GM13976 (cell line): ENCODE measurements at regions not wholly inside any gene's neighbourhood (a gene's known extent, or its start where the extent isn't known, plus 50 kb on each side); places are given as distances from the start of the nearest gene placed in this dataset.

Experiments
- DNase-seq: peaks from one replicate; pipeline ENCODE4 v3.0.0; 2012; ENCODE audit warnings: low spot score
- in situ Hi-C: fragments of 300-500 bp; cut with MboI; formaldehyde crosslinking; loops from one replicate; pipeline ENCODE4 v1.12.0; 2022; ENCODE audit warnings: low sequenced_read_pairs, mixed read lengths, inconsistent platforms; ENCODE audit not compliant: unreplicated experiment
- TF ChIP-seq, protein P1 (sequence below): IDR thresholded peaks from 2 replicates; pipeline ENCODE4 v1.5.1; 2012; ENCODE audit warnings: borderline replicate concordance, mild to moderate bottlenecking; ENCODE audit not compliant: insufficient read depth; ENCODE audit errors: extremely low read depth, missing control alignments, control extremely low read depth

GRCh38 chr2:106623456-106623855 lies 136.3 kb downstream of the CD8B2 start:
- in situ Hi-C loops = no loop called here
- TF ChIP-seq, protein P1, sequence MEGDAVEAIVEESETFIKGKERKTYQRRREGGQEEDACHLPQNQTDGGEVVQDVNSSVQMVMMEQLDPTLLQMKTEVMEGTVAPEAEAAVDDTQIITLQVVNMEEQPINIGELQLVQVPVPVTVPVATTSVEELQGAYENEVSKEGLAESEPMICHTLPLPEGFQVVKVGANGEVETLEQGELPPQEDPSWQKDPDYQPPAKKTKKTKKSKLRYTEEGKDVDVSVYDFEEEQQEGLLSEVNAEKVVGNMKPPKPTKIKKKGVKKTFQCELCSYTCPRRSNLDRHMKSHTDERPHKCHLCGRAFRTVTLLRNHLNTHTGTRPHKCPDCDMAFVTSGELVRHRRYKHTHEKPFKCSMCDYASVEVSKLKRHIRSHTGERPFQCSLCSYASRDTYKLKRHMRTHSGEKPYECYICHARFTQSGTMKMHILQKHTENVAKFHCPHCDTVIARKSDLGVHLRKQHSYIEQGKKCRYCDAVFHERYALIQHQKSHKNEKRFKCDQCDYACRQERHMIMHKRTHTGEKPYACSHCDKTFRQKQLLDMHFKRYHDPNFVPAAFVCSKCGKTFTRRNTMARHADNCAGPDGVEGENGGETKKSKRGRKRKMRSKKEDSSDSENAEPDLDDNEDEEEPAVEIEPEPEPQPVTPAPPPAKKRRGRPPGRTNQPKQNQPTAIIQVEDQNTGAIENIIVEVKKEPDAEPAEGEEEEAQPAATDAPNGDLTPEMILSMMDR = no peak
- no peak for DNase-seq

- no peak for DNase-seq
- TF ChIP-seq, protein P1 = no peak
- in situ Hi-C loops = no loop called here
Measured at GRCh38 chr2:106624787-106625380, 137.7 kb downstream of the CD8B2 start.

GRCh38 chr2:106628377-106628776 lies 141.2 kb downstream of the CD8B2 start:
- in situ Hi-C loops = no loop called here
- DNase-seq = no peak
- TF ChIP-seq, protein P1 = no peak

- in situ Hi-C loops = no loop called here
- TF ChIP-seq, protein P1 = no peak
- DNase-seq = no peak
Measured at GRCh38 chr2:106629981-106630380, 142.8 kb downstream of the CD8B2 start.

GRCh38 chr2:106631281-106631680 lies 144.1 kb downstream of the CD8B2 start:
- DNase-seq = no peak
- TF ChIP-seq, protein P1 = no peak
- in situ Hi-C loops = no loop called here

- in situ Hi-C loops = no loop called here
- peak; percentile 19 for DNase-seq
Measured at GRCh38 chr2:106638043-106638442, 150.9 kb downstream of the CD8B2 start.

GRCh38 chr2:106638580-106638979 lies 151.4 kb downstream of the CD8B2 start:
- DNase-seq = no peak
- in situ Hi-C loops = no loop called here
- TF ChIP-seq, protein P1 = no peak

More at GRCh38 chr2:106638043-106638442, 150.9 kb downstream of the CD8B2 start:
- TF ChIP-seq, protein P1 = no peak
